ENCODE measurements at regions not wholly inside any gene's neighbourhood (a gene's known extent, or its start where the extent isn't known, plus 50 kb on each side); places are given as distances from the start of the nearest gene placed in this dataset.

- TF ChIP-seq CTCF (IDR thresholded peaks at IDR 0.05) (no peak), POLR2A (IDR thresholded peaks at IDR 0.05) (no peak)
Observed at GRCh38 chr18:22872900-22873537, 60.1 kb upstream of the RBBP8 start.

Data from lower leg skin (tissue), 3 donors.